ENCODE measurements at regions not wholly inside any gene's neighbourhood (a gene's known extent, or its start where the extent isn't known, plus 50 kb on each side); places are given as distances from the start of the nearest gene placed in this dataset.
"Not testable (repeated sequence)": the region's sequence is repeated elsewhere in the genome, so short reads cannot be mapped to it uniquely, and the experiment has no call there.

DNA sequence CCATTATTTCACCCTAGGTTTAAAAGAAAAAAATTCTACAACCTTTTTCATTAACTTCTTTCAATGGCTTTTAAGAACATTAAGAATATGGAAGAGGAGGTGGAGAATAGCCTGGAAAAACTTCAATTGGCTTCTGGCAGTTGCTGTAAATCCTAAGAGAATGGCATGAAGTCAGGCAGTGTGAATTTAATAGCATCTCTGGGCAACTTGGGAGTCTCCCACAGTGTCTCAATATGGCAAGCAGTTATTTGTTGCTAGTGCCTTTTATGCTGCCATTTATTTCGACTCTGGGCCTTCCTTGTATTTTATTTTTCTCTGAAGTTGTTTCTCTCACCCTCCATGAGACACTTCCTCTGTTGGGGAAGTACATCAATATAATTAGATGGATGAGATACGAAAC lies 322.1 kb downstream of the CBLL2 start:
- no peaks in the 10 kb centered on the region for H3K9me3 ChIP-seq (ENCODE audit: low read length)
- no peak for TF ChIP-seq MXI1 (conservative IDR thresholded peaks at IDR 0.05; ENCODE audit: poor library complexity, severe bottlenecking)
- TF ChIP-seq EZH2 (IDR thresholded peaks at IDR 0.05; ENCODE audit: borderline replicate concordance, insufficient read depth, low read length, poor library complexity, severe bottlenecking), result no peak
- TF ChIP-seq, protein P1, sequence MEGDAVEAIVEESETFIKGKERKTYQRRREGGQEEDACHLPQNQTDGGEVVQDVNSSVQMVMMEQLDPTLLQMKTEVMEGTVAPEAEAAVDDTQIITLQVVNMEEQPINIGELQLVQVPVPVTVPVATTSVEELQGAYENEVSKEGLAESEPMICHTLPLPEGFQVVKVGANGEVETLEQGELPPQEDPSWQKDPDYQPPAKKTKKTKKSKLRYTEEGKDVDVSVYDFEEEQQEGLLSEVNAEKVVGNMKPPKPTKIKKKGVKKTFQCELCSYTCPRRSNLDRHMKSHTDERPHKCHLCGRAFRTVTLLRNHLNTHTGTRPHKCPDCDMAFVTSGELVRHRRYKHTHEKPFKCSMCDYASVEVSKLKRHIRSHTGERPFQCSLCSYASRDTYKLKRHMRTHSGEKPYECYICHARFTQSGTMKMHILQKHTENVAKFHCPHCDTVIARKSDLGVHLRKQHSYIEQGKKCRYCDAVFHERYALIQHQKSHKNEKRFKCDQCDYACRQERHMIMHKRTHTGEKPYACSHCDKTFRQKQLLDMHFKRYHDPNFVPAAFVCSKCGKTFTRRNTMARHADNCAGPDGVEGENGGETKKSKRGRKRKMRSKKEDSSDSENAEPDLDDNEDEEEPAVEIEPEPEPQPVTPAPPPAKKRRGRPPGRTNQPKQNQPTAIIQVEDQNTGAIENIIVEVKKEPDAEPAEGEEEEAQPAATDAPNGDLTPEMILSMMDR (IDR thresholded peaks at IDR 0.05; ENCODE audit: poor library complexity, severe bottlenecking), result no peak
- no peaks in the 10 kb centered on the region for H4K20me1 ChIP-seq (ENCODE audit: insufficient read depth)
- no peak overlapping the region for H3K9ac ChIP-seq (ENCODE audit: low read length)
- no peaks in the 10 kb centered on the region for H3K79me2 ChIP-seq (replicated peaks; ENCODE audit: insufficient read depth, low read length)
- H3F3A ChIP-seq (ENCODE audit: insufficient read depth, low read length, poor library complexity, severe bottlenecking), result no peaks in the 10 kb centered on the region
- no peak overlapping the region for H3K27ac ChIP-seq (ENCODE audit: low read length)
- no peak overlapping the region for H3K4me3 ChIP-seq (ENCODE audit: low read length)
- no peak overlapping the region for H2AFZ ChIP-seq (ENCODE audit: low read depth, low read length)
- H3K9me2 ChIP-seq (ENCODE audit: insufficient read depth, low read length), result no peaks in the 10 kb centered on the region
- no peaks in the 10 kb centered on the region for H3K27me3 ChIP-seq (ENCODE audit: insufficient read depth, low read depth, low read length)
- H3K36me3 ChIP-seq (ENCODE audit: insufficient read depth, low read length), result no peaks in the 10 kb centered on the region
- no peak overlapping the region for H3K4me2 ChIP-seq (ENCODE audit: low read length)

DNA sequence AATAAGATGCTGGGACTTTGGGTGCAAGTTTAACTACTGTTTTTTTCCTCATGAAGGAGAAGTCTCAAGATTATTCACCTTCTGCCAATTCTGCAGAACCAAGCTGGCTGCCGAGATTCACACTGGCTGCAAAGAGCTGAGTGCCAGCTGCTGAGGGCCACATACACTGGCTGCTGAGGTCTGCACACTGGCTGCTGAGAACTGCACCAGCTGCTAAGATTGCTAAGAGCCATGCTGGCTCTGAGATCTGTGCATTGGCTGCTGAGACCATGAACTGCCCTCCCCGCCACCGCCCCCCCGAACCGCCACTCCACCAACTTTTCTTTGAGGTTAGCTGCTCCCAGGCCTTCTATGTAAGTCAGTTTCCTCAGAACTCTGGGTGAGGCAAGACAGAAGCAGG lies 330.3 kb downstream of the CBLL2 start:
- Histone ChIP-seq H3F3A (ENCODE audit: insufficient read depth, low read length, poor library complexity, severe bottlenecking) (no peaks in the 10 kb centered on the region), H4K20me1 (ENCODE audit: insufficient read depth) (no peaks in the 10 kb centered on the region), H3K9me2 (ENCODE audit: insufficient read depth, low read length) (no peaks in the 10 kb centered on the region), H3K36me3 (ENCODE audit: insufficient read depth, low read length) (no peaks in the 10 kb centered on the region), H3K27me3 (ENCODE audit: insufficient read depth, low read depth, low read length) (no peaks in the 10 kb centered on the region), H3K9ac (ENCODE audit: low read length) (no peak overlapping the region), H3K4me2 (ENCODE audit: low read length) (no peak overlapping the region), H3K9me3 (ENCODE audit: low read length) (no peaks in the 10 kb centered on the region), H3K27ac (ENCODE audit: low read length) (no peak overlapping the region), H2AFZ (ENCODE audit: low read depth, low read length) (no peak overlapping the region), H3K4me3 (ENCODE audit: low read length) (no peak overlapping the region), H3K79me2 (replicated peaks; ENCODE audit: insufficient read depth, low read length) (no peaks in the 10 kb centered on the region)
- TF ChIP-seq POLR2AphosphoS5 (IDR thresholded peaks at IDR 0.05), result no peak
- no peak for TF ChIP-seq RAD21 (conservative IDR thresholded peaks at IDR 0.05)
- no peak for TF ChIP-seq TAF1 (IDR thresholded peaks at IDR 0.05; ENCODE audit: low read depth)
- no peak for TF ChIP-seq SMC3 (conservative IDR thresholded peaks at IDR 0.05; ENCODE audit: poor library complexity)
- TF ChIP-seq MXI1 (conservative IDR thresholded peaks at IDR 0.05; ENCODE audit: poor library complexity, severe bottlenecking), result no peak
- TF ChIP-seq EP300 (conservative IDR thresholded peaks at IDR 0.05; ENCODE audit: poor library complexity, severe bottlenecking), result no peak
- TF ChIP-seq, protein P1 (IDR thresholded peaks at IDR 0.05; ENCODE audit: poor library complexity, severe bottlenecking), result no peak
- TF ChIP-seq, protein P2, sequence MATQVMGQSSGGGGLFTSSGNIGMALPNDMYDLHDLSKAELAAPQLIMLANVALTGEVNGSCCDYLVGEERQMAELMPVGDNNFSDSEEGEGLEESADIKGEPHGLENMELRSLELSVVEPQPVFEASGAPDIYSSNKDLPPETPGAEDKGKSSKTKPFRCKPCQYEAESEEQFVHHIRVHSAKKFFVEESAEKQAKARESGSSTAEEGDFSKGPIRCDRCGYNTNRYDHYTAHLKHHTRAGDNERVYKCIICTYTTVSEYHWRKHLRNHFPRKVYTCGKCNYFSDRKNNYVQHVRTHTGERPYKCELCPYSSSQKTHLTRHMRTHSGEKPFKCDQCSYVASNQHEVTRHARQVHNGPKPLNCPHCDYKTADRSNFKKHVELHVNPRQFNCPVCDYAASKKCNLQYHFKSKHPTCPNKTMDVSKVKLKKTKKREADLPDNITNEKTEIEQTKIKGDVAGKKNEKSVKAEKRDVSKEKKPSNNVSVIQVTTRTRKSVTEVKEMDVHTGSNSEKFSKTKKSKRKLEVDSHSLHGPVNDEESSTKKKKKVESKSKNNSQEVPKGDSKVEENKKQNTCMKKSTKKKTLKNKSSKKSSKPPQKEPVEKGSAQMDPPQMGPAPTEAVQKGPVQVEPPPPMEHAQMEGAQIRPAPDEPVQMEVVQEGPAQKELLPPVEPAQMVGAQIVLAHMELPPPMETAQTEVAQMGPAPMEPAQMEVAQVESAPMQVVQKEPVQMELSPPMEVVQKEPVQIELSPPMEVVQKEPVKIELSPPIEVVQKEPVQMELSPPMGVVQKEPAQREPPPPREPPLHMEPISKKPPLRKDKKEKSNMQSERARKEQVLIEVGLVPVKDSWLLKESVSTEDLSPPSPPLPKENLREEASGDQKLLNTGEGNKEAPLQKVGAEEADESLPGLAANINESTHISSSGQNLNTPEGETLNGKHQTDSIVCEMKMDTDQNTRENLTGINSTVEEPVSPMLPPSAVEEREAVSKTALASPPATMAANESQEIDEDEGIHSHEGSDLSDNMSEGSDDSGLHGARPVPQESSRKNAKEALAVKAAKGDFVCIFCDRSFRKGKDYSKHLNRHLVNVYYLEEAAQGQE (IDR thresholded peaks at IDR 0.05; ENCODE audit: borderline replicate concordance), result no peak
- TF ChIP-seq EZH2 (IDR thresholded peaks at IDR 0.05; ENCODE audit: borderline replicate concordance, insufficient read depth, low read length, poor library complexity, severe bottlenecking), result no peak

DNA sequence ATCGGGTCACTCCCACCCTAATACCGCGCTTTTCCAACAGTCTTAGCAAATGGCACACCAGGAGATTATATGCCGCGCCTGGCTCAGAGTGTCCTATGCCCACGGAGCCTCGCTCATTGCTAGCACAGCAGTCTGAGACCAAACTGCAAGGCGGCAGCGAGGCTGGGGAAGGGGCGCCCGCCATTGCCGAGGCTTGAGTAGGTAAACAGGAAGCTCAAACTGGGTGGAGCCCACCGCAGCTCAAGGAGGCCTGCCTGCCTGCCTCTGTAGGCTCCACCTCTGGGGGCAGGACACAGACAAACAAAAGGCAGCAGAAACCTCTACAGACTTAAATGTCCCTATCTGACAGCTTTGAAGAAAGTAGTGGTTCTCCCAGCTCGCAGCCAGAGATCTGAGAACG lies 336.7 kb downstream of the CBLL2 start:
- H3F3A ChIP-seq (ENCODE audit: insufficient read depth, low read length, poor library complexity, severe bottlenecking); H3K9me3 ChIP-seq (ENCODE audit: low read length); H3K9me2 ChIP-seq (ENCODE audit: insufficient read depth, low read length); H2AFZ ChIP-seq (ENCODE audit: low read depth, low read length); H3K4me3 ChIP-seq (ENCODE audit: low read length); H3K36me3 ChIP-seq (ENCODE audit: insufficient read depth, low read length); H3K9ac ChIP-seq (ENCODE audit: low read length); H3K27ac ChIP-seq (ENCODE audit: low read length); H3K79me2 ChIP-seq (replicated peaks; ENCODE audit: insufficient read depth, low read length); H4K20me1 ChIP-seq (ENCODE audit: insufficient read depth); H3K27me3 ChIP-seq (ENCODE audit: insufficient read depth, low read depth, low read length); H3K4me2 ChIP-seq (ENCODE audit: low read length): not testable (repeated sequence)

Data from neural cell (in vitro differentiated cells).